ENCODE measurements at regions not wholly inside any gene's neighbourhood (a gene's known extent, or its start where the extent isn't known, plus 50 kb on each side); places are given as distances from the start of the nearest gene placed in this dataset.

DNA sequence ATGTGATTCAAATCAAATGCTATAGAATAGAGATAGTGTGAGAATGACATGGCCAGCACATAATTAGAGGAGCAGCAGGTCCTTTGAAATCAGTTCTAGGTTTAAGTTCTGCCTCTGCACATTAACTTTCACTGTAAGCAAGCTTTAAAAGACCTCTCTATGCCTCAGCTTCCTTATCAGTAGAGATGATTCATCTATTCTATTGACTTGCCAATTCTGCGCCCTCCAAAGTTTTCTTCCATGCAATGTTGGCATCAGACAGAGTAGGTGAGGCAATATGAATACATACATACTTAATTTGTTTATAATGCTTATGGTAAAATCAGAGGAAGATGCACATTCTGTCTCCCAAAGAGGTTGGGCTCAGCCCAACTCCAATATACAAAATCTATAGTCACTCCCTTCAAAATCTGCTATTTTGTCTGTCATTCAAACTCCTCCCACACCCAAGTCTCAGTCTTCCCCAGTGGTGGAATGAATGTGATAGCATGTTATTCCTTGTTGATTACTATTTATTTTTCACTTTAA, 525.5 kb downstream of the RFC3 start:
- Mint-ChIP-seq H3K27ac (no peak overlapping the region), H3K36me3 (no peaks in the 10 kb centered on the region), H3K4me1 (ENCODE audit: unreplicated experiment) (peaks cover 14% of the 10 kb centered on the region), H3K4me3 (no peak overlapping the region), H3K9me3 (no peaks in the 10 kb centered on the region), H3K27me3 (peaks cover 3% of the 10 kb centered on the region)
- no peak for DNase-seq (ENCODE audit: extremely low spot score, unreplicated experiment)
- TF ChIP-seq, protein P1, sequence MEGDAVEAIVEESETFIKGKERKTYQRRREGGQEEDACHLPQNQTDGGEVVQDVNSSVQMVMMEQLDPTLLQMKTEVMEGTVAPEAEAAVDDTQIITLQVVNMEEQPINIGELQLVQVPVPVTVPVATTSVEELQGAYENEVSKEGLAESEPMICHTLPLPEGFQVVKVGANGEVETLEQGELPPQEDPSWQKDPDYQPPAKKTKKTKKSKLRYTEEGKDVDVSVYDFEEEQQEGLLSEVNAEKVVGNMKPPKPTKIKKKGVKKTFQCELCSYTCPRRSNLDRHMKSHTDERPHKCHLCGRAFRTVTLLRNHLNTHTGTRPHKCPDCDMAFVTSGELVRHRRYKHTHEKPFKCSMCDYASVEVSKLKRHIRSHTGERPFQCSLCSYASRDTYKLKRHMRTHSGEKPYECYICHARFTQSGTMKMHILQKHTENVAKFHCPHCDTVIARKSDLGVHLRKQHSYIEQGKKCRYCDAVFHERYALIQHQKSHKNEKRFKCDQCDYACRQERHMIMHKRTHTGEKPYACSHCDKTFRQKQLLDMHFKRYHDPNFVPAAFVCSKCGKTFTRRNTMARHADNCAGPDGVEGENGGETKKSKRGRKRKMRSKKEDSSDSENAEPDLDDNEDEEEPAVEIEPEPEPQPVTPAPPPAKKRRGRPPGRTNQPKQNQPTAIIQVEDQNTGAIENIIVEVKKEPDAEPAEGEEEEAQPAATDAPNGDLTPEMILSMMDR (conservative IDR thresholded peaks at IDR 0.05) = no peak

DNA sequence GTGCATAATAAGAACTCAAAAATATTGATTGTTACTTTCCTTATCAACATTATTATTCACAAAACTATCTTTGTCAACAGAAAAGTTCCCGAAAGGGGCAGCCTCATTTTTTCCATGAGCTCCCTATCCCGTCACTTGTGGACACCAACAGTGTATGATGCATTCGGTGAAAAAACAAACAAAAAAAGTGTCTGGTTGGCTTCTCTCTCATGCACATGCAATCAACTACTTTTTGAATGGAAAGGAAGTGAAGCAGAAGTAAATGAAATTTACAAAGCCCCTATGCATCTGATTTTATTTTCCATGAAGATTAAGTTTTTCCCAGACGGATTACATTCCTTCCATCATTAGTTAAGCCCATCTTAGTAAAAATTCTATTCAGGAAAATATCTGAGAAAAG, 526.9 kb downstream of the RFC3 start:
- no peak overlapping the region for H3K4me3 Mint-ChIP-seq
- H3K4me1 Mint-ChIP-seq (ENCODE audit: unreplicated experiment) = peaks cover 14% of the 10 kb centered on the region
- H3K36me3 Mint-ChIP-seq = no peaks in the 10 kb centered on the region
- DNase-seq (ENCODE audit: extremely low spot score, unreplicated experiment) = no peak
- peaks cover 3% of the 10 kb centered on the region for H3K27me3 Mint-ChIP-seq
- no peaks in the 10 kb centered on the region for H3K9me3 Mint-ChIP-seq
- TF ChIP-seq, protein P1 (conservative IDR thresholded peaks at IDR 0.05) = no peak
- no peak overlapping the region for H3K27ac Mint-ChIP-seq

DNA sequence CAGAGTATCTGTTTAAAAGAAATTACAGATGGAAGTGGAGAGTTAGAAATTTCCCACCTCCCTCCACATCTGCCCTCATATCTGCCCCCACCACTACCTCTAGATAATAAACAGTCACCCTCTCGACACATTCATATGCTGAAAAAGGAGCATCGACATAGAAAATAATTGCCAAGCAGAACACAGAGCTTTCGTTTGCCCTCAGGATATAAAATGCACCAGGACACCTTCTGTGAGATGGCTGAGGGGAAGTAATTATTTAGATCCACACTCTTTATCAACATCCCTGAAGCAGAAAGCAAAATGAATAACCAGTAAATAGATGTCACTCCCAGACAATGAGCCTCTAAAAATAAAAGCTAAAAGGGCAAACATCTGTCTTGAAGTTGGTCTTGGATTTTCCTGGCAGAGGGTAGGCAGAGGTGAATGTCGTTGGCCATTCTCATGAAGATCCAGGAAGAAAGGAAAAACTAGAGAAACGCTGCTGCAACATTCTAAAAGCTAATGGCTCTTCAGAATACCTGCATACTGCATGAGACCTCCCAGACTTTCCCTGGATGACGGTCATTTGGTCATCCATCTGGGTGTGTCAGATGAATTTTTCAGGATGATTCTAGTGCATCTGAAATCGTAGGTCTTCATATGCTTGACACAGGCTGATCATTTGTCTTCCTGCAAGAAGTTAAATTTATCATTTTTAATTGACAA, 527.5 kb downstream of the RFC3 start:
- no peak overlapping the region for H3K4me3 Mint-ChIP-seq
- DNase-seq (ENCODE audit: extremely low spot score, unreplicated experiment) = no peak
- peaks cover 14% of the 10 kb centered on the region for H3K4me1 Mint-ChIP-seq (ENCODE audit: unreplicated experiment)
- H3K9me3 Mint-ChIP-seq = no peaks in the 10 kb centered on the region
- TF ChIP-seq, protein P1 (conservative IDR thresholded peaks at IDR 0.05) = no peak
- no peaks in the 10 kb centered on the region for H3K36me3 Mint-ChIP-seq
- H3K27me3 Mint-ChIP-seq = peaks cover 3% of the 10 kb centered on the region
- H3K27ac Mint-ChIP-seq = no peak overlapping the region

DNA sequence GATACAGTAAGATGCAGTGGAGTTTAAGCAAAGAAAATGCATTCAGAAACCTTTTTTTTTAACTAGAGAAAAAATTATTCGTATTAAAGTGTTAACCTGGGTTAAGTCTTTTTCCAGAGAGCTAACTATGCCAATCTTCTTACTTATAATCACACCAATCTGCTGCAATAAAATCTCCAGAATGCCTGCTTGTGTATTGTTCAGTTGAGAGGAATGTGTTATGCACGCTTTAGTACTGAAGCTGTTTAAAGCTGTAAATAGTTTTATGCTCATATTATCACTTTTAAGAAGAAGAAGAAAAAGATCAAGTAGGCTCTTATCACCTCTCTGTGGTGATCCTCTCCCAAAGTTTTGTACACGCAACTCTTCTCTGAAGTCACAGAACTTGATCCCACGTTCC, 528.7 kb downstream of the RFC3 start:
- Mint-ChIP-seq H3K4me1 (ENCODE audit: unreplicated experiment) (peaks cover 14% of the 10 kb centered on the region), H3K36me3 (no peaks in the 10 kb centered on the region), H3K4me3 (no peak overlapping the region), H3K27ac (no peak overlapping the region), H3K9me3 (no peaks in the 10 kb centered on the region), H3K27me3 (peaks cover 3% of the 10 kb centered on the region)
- no peak for DNase-seq (ENCODE audit: extremely low spot score, unreplicated experiment)
- TF ChIP-seq, protein P1 (conservative IDR thresholded peaks at IDR 0.05) = no peak

DNA sequence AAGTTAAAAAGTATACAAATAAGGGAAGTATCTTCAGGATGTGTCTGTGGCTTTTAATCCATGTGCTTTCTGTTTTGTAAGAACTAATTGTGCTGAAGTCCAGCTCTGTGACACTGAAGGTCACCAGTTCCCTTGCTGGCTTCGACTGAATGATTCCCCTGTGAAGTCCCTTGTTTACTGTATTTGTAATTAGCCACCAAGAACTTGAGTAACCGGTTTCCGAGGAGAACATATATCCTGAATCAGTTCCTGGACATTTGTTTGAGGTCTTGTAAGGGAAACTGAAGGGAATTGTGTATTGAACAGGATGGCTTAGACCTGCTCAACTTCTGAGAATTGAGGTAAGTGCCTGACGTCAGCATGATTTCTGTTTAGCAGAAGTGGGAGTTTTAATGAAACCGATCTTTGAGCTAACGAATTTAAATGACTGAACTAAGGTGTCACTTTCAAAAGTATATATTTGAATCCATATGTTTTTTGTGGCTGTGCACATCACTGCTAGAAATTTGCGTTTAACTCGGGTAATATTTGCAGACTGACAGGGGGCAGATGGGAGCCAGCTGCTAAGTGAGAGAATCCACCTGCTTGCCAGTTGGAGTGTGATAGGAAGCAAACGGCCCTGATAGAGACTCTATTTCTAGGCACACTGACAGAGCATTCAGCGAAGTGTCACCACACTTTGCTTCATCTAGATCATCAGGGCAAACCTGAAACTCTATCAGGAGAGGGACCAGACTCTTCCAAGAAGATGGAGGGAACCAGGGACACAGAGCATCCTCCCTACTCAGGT, 530.0 kb downstream of the RFC3 start:
- H3K4me3 Mint-ChIP-seq = no peak overlapping the region
- no peaks in the 10 kb centered on the region for H3K9me3 Mint-ChIP-seq
- H3K4me1 Mint-ChIP-seq (ENCODE audit: unreplicated experiment) = peaks cover 14% of the 10 kb centered on the region
- peak overlapping the region; percentile 28 for H3K27ac Mint-ChIP-seq
- H3K27me3 Mint-ChIP-seq = no peaks in the 10 kb centered on the region
- no peak for DNase-seq (ENCODE audit: extremely low spot score, unreplicated experiment)
- TF ChIP-seq, protein P1 (conservative IDR thresholded peaks at IDR 0.05) = no peak
- H3K36me3 Mint-ChIP-seq = no peaks in the 10 kb centered on the region
